ENCODE measurements at regions not wholly inside any gene's neighbourhood (a gene's known extent, or its start where the extent isn't known, plus 50 kb on each side); places are given as distances from the start of the nearest gene placed in this dataset.

DNA sequence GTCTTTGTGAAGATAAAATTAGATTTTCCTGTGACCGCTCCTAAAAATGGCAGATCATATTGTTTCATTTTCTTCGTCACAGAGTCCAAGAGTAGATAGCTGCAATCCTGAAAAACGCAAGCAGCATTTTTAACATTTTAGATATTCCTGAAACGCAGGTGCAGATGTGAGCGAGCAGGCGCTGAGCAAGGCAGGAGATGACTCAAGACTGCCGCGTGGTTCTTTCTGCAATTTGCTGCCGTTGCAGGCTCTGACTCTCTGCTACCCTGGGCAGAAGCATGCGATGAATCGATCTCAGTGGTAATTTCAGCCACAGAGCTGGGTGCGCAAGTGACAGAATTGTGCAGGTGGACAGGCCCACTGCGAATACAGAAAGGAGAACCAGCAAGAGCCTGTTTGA, 331.9 kb downstream of the ACTR3B start:
- Histone ChIP-seq H3K79me1 (ENCODE audit: low read depth in 1 of 2, low read length in 2 of 2) (no peaks in the 10 kb centered on the region), H3K9me1 (ENCODE audit: insufficient read depth, low read length) (no peaks in the 10 kb centered on the region), H3K36me3 (ENCODE audit: control insufficient read depth, insufficient read depth, low read length) (no peaks in the 10 kb centered on the region), H2BK20ac (ENCODE audit: low read depth, low read length) (no peak overlapping the region), H3K27ac (ENCODE audit: insufficient read depth, low read length) (no peak overlapping the region), H2AK5ac (ENCODE audit: low read depth, low read length) (no peak overlapping the region), H2BK15ac (ENCODE audit: low read depth, low read length) (no peak overlapping the region), H3K27me3 (ENCODE audit: control insufficient read depth, insufficient read depth, low read length) (no peaks in the 10 kb centered on the region), H4K20me1 (ENCODE audit: insufficient read depth, low read length) (no peaks in the 10 kb centered on the region), H3K18ac (ENCODE audit: low read depth, low read length) (no peak overlapping the region), H3K14ac (replicated peaks; ENCODE audit: low read depth, low read length) (no peak overlapping the region), H3K9ac (ENCODE audit: low read depth, low read length) (no peak overlapping the region), H3K56ac (ENCODE audit: extremely low read depth, insufficient read depth, low read length) (no peak overlapping the region), H2BK5ac (ENCODE audit: low read depth, low read length, poor library complexity, severe bottlenecking) (no peak overlapping the region), H4K8ac (ENCODE audit: low read depth in 2 of 2, low read length in 2 of 2) (no peak overlapping the region), H3K4me1 (ENCODE audit: control insufficient read depth, insufficient read depth, low read length) (no peaks in the 10 kb centered on the region), H2AFZ (replicated peaks; ENCODE audit: low read length, poor library complexity) (no peak overlapping the region), H3K9me3 (ENCODE audit: control insufficient read depth, insufficient read depth, low read length) (peaks cover 23% of the 10 kb centered on the region), H4K91ac (ENCODE audit: insufficient read depth, low read depth, low read length) (no peak overlapping the region), H3K4me2 (ENCODE audit: low read depth, low read length) (no peak overlapping the region), H3K23ac (ENCODE audit: low read depth, low read length) (no peak overlapping the region), H3K4me3 (ENCODE audit: insufficient read depth, low read depth, low read length) (no peak overlapping the region), H3K4ac (ENCODE audit: low read depth, low read length) (no peak overlapping the region), H2BK120ac (ENCODE audit: low read depth, low read length) (no peak overlapping the region), H4K5ac (ENCODE audit: low read depth, low read length) (no peak overlapping the region), H2AK9ac (replicated peaks; ENCODE audit: low read depth, low read length, poor library complexity) (no peak overlapping the region)
- no peak for TF ChIP-seq CHD1 (IDR thresholded peaks at IDR 0.05; ENCODE audit: low read depth, low read length)
- no peak for TF ChIP-seq POLR2A (IDR thresholded peaks at IDR 0.05; ENCODE audit: low read depth, low read length)
- TF ChIP-seq MXI1 (IDR thresholded peaks at IDR 0.05; ENCODE audit: borderline replicate concordance, low read depth, low read length) = no peak
- TF ChIP-seq NFE2L2 (IDR thresholded peaks at IDR 0.05; ENCODE audit: low read depth, low read length) = no peak
- no peak for TF ChIP-seq FOS (IDR thresholded peaks at IDR 0.05; ENCODE audit: low read depth, low read length)
- TF ChIP-seq RFX5 (IDR thresholded peaks at IDR 0.05; ENCODE audit: low read depth, low read length) = no peak
- TF ChIP-seq BHLHE40 (IDR thresholded peaks at IDR 0.05; ENCODE audit: low read depth, low read length) = no peak
- no peak for ATAC-seq (ENCODE audit: low read depth)
- dilution Hi-C loops (cut with HindIII; ENCODE audit: low sequenced_read_pairs, unreplicated experiment) = no loop called here
- CTCF ChIA-PET = no interaction called here
- in situ Hi-C loops (cut with MboI; ENCODE audit: low sequenced_read_pairs) = no loop called here
- no peak for DNase-seq
- no TSS peak for BruUV-seq (replicated peaks)
- 68% methylated on average over 4 of the region's 13 CpGs; no CpG with 5 or more reads in 1 of the 2 experiments for WGBS, 2 experiments (ENCODE audit: extremely low coverage in 2 of 2, insufficient read length in 1 of 2)
- POLR2A ChIA-PET (ENCODE audit: unreplicated experiment) = no interaction called here
- intact Hi-C loops (cut with micrococcal nuclease) = no loop called here
